ENCODE measurements at regions not wholly inside any gene's neighbourhood (a gene's known extent, or its start where the extent isn't known, plus 50 kb on each side); places are given as distances from the start of the nearest gene placed in this dataset.

GRCh38 chr4:15130441-15130840, 128.2 kb downstream of the CPEB2 start:
- no peak overlapping the region for H3K4me3 ChIP-seq (ENCODE audit: low read length)
- no peak overlapping the region for H3K27ac ChIP-seq (ENCODE audit: low read length)

GRCh38 chr4:15131551-15131950, 129.3 kb downstream of the CPEB2 start:
- peaks cover 22% of the 10 kb centered on the region for H3K9me3 ChIP-seq (ENCODE audit: insufficient read depth, low read depth, low read length)
- H3K4me1 ChIP-seq (ENCODE audit: insufficient read depth, low read length): no peaks in the 10 kb centered on the region
- H3K27ac ChIP-seq (ENCODE audit: low read length): no peak overlapping the region
- no peaks in the 10 kb centered on the region for H3K27me3 ChIP-seq (ENCODE audit: insufficient read depth, low read length)
- H3K36me3 ChIP-seq (ENCODE audit: insufficient read depth, low read depth, low read length): no peaks in the 10 kb centered on the region
- H3K4me3 ChIP-seq (ENCODE audit: low read length): no peak overlapping the region
- H3K9ac ChIP-seq (ENCODE audit: low read depth, low read length): no peak overlapping the region

More at GRCh38 chr4:15130441-15130840, 128.2 kb downstream of the CPEB2 start:
- no peaks in the 10 kb centered on the region for H3K27me3 ChIP-seq (ENCODE audit: insufficient read depth, low read length)
- H3K9me3 ChIP-seq (ENCODE audit: insufficient read depth, low read depth, low read length): peaks cover 10% of the 10 kb centered on the region
- H3K4me1 ChIP-seq (ENCODE audit: insufficient read depth, low read length): no peaks in the 10 kb centered on the region
- no peak overlapping the region for H3K9ac ChIP-seq (ENCODE audit: low read depth, low read length)
- H3K36me3 ChIP-seq (ENCODE audit: insufficient read depth, low read depth, low read length): no peaks in the 10 kb centered on the region

GRCh38 chr4:15132739-15133138, 130.5 kb downstream of the CPEB2 start:
- no peaks in the 10 kb centered on the region for H3K27me3 ChIP-seq (ENCODE audit: insufficient read depth, low read length)
- H3K36me3 ChIP-seq (ENCODE audit: insufficient read depth, low read depth, low read length): no peaks in the 10 kb centered on the region
- H3K27ac ChIP-seq (ENCODE audit: low read length): no peak overlapping the region
- peaks cover 30% of the 10 kb centered on the region for H3K9me3 ChIP-seq (ENCODE audit: insufficient read depth, low read depth, low read length)
- H3K9ac ChIP-seq (ENCODE audit: low read depth, low read length): no peak overlapping the region
- H3K4me1 ChIP-seq (ENCODE audit: insufficient read depth, low read length): no peaks in the 10 kb centered on the region
- H3K4me3 ChIP-seq (ENCODE audit: low read length): no peak overlapping the region

- peaks cover 27% of the 10 kb centered on the region; the same call in 1 of the 2 replicates for H3K9me3 ChIP-seq (ENCODE audit: insufficient read depth, low read depth, low read length)
- H3K4me1 ChIP-seq (ENCODE audit: insufficient read depth, low read length): no peaks in the 10 kb centered on the region
- H3K36me3 ChIP-seq (ENCODE audit: insufficient read depth, low read depth, low read length): no peaks in the 10 kb centered on the region
- no peak overlapping the region for H3K9ac ChIP-seq (ENCODE audit: low read depth, low read length)
- H3K27me3 ChIP-seq (ENCODE audit: insufficient read depth, low read length): no peaks in the 10 kb centered on the region
- no peak overlapping the region for H3K27ac ChIP-seq (ENCODE audit: low read length)
- no peak overlapping the region for H3K4me3 ChIP-seq (ENCODE audit: low read length)
Measured at GRCh38 chr4:15139599-15139998, 137.3 kb downstream of the CPEB2 start.

GRCh38 chr4:15142201-15142600, 139.9 kb downstream of the CPEB2 start:
- H3K27me3 ChIP-seq (ENCODE audit: insufficient read depth, low read length): no peaks in the 10 kb centered on the region
- H3K4me3 ChIP-seq (ENCODE audit: low read length): no peak overlapping the region
- H3K9ac ChIP-seq (ENCODE audit: low read depth, low read length): no peak overlapping the region
- no peak overlapping the region for H3K27ac ChIP-seq (ENCODE audit: low read length)
- no peaks in the 10 kb centered on the region for H3K36me3 ChIP-seq (ENCODE audit: insufficient read depth, low read depth, low read length)
- H3K4me1 ChIP-seq (ENCODE audit: insufficient read depth, low read length): no peaks in the 10 kb centered on the region
- peaks cover 2% of the 10 kb centered on the region; the same call in 1 of the 2 replicates for H3K9me3 ChIP-seq (ENCODE audit: insufficient read depth, low read depth, low read length)

GRCh38 chr4:15143551-15143950, 141.3 kb downstream of the CPEB2 start:
- Histone ChIP-seq H3K27me3 (ENCODE audit: insufficient read depth, low read length) (no peaks in the 10 kb centered on the region), H3K9me3 (ENCODE audit: insufficient read depth, low read depth, low read length) (no peaks in the 10 kb centered on the region), H3K4me1 (ENCODE audit: insufficient read depth, low read length) (peaks cover 4% of the 10 kb centered on the region), H3K27ac (ENCODE audit: low read length) (no peak overlapping the region), H3K4me3 (ENCODE audit: low read length) (no peak overlapping the region), H3K9ac (ENCODE audit: low read depth, low read length) (no peak overlapping the region), H3K36me3 (ENCODE audit: insufficient read depth, low read depth, low read length) (no peaks in the 10 kb centered on the region)

GRCh38 chr4:15144249-15144966, 142.1 kb downstream of the CPEB2 start:
- no peaks in the 10 kb centered on the region for H3K36me3 ChIP-seq (ENCODE audit: insufficient read depth, low read depth, low read length)
- H3K9me3 ChIP-seq (ENCODE audit: insufficient read depth, low read depth, low read length): no peaks in the 10 kb centered on the region
- H3K27me3 ChIP-seq (ENCODE audit: insufficient read depth, low read length): no peaks in the 10 kb centered on the region
- H3K9ac ChIP-seq (ENCODE audit: low read depth, low read length): no peak overlapping the region
- peaks cover 12% of the 10 kb centered on the region for H3K4me1 ChIP-seq (ENCODE audit: insufficient read depth, low read length)
- H3K27ac ChIP-seq (ENCODE audit: low read length): no peak overlapping the region
- H3K4me3 ChIP-seq (ENCODE audit: low read length): no peak overlapping the region

- Histone ChIP-seq H3K4me1 (ENCODE audit: insufficient read depth, low read length) (peaks cover 17% of the 10 kb centered on the region), H3K4me3 (ENCODE audit: low read length) (no peak overlapping the region), H3K9ac (ENCODE audit: low read depth, low read length) (no peak overlapping the region), H3K9me3 (ENCODE audit: insufficient read depth, low read depth, low read length) (no peaks in the 10 kb centered on the region), H3K36me3 (ENCODE audit: insufficient read depth, low read depth, low read length) (no peaks in the 10 kb centered on the region), H3K27ac (ENCODE audit: low read length) (no peak overlapping the region), H3K27me3 (ENCODE audit: insufficient read depth, low read length) (no peaks in the 10 kb centered on the region)
Measured at GRCh38 chr4:15144967-15145295, 142.7 kb downstream of the CPEB2 start.

GRCh38 chr4:15145709-15146108, 143.4 kb downstream of the CPEB2 start:
- Histone ChIP-seq H3K27me3 (ENCODE audit: insufficient read depth, low read length) (no peaks in the 10 kb centered on the region), H3K4me3 (ENCODE audit: low read length) (no peak overlapping the region), H3K9ac (ENCODE audit: low read depth, low read length) (no peak overlapping the region), H3K36me3 (ENCODE audit: insufficient read depth, low read depth, low read length) (no peaks in the 10 kb centered on the region), H3K27ac (ENCODE audit: low read length) (no peak overlapping the region), H3K4me1 (ENCODE audit: insufficient read depth, low read length) (peaks cover 22% of the 10 kb centered on the region), H3K9me3 (ENCODE audit: insufficient read depth, low read depth, low read length) (no peaks in the 10 kb centered on the region)

GRCh38 chr4:15147714-15148113, 145.4 kb downstream of the CPEB2 start:
- no peak overlapping the region for H3K4me3 ChIP-seq (ENCODE audit: low read length)
- no peaks in the 10 kb centered on the region for H3K27me3 ChIP-seq (ENCODE audit: insufficient read depth, low read length)
- peaks cover 22% of the 10 kb centered on the region for H3K4me1 ChIP-seq (ENCODE audit: insufficient read depth, low read length)
- no peaks in the 10 kb centered on the region for H3K36me3 ChIP-seq (ENCODE audit: insufficient read depth, low read depth, low read length)
- H3K9me3 ChIP-seq (ENCODE audit: insufficient read depth, low read depth, low read length): no peaks in the 10 kb centered on the region
- H3K27ac ChIP-seq (ENCODE audit: low read length): no peak overlapping the region
- no peak overlapping the region for H3K9ac ChIP-seq (ENCODE audit: low read depth, low read length)

GRCh38 chr4:15148199-15148598, 145.9 kb downstream of the CPEB2 start:
- Histone ChIP-seq H3K27me3 (ENCODE audit: insufficient read depth, low read length) (no peaks in the 10 kb centered on the region), H3K4me1 (ENCODE audit: insufficient read depth, low read length) (peaks cover 22% of the 10 kb centered on the region), H3K4me3 (ENCODE audit: low read length) (no peak overlapping the region), H3K9ac (ENCODE audit: low read depth, low read length) (no peak overlapping the region), H3K9me3 (ENCODE audit: insufficient read depth, low read depth, low read length) (no peaks in the 10 kb centered on the region), H3K36me3 (ENCODE audit: insufficient read depth, low read depth, low read length) (no peaks in the 10 kb centered on the region), H3K27ac (ENCODE audit: low read length) (no peak overlapping the region)

- Histone ChIP-seq H3K36me3 (ENCODE audit: insufficient read depth, low read depth, low read length) (no peaks in the 10 kb centered on the region), H3K9ac (ENCODE audit: low read depth, low read length) (peak overlapping the region; percentile 10; the same call in 1 of the 2 replicates), H3K4me3 (ENCODE audit: low read length) (no peak overlapping the region), H3K4me1 (ENCODE audit: insufficient read depth, low read length) (peaks cover 22% of the 10 kb centered on the region), H3K9me3 (ENCODE audit: insufficient read depth, low read depth, low read length) (no peaks in the 10 kb centered on the region), H3K27me3 (ENCODE audit: insufficient read depth, low read length) (no peaks in the 10 kb centered on the region), H3K27ac (ENCODE audit: low read length) (no peak overlapping the region)
Measured at GRCh38 chr4:15148691-15149090, 146.4 kb downstream of the CPEB2 start.
